DMS79 treated with DMSO at 0.1 percent for 48 hours (cell line): ENCODE measurements at regions not wholly inside any gene's neighbourhood (a gene's known extent, or its start where the extent isn't known, plus 50 kb on each side); places are given as distances from the start of the nearest gene placed in this dataset.

Experiments
- DNase-seq: peaks from one replicate; lab custom pipeline; 2025; lab: John Stamatoyannopoulos, UW

- DNase-seq = no peak
Measured at GRCh38 chr5:23367874-23368273, 139.5 kb upstream of the PRDM9 start.

GRCh38 chr5:23353286-23353685 lies 154.1 kb upstream of the PRDM9 start:
- DNase-seq = no peak

- DNase-seq = no peak
Measured at GRCh38 chr5:23352446-23352845, 155.0 kb upstream of the PRDM9 start.

- no peak for DNase-seq
Measured at GRCh38 chr5:23343121-23343520, 164.3 kb upstream of the PRDM9 start.

- DNase-seq = no peak
Measured at GRCh38 chr5:23332650-23333251, 174.7 kb upstream of the PRDM9 start.

- no peak for DNase-seq
Measured at GRCh38 chr5:23330726-23331125, 176.7 kb upstream of the PRDM9 start.

GRCh38 chr5:23319901-23320300 lies 187.5 kb upstream of the PRDM9 start:
- DNase-seq = no peak

GRCh38 chr5:23318960-23319359 lies 188.4 kb upstream of the PRDM9 start:
- no peak for DNase-seq

GRCh38 chr5:23318166-23318565 lies 189.2 kb upstream of the PRDM9 start:
- no peak for DNase-seq

GRCh38 chr5:23316060-23316591 lies 191.3 kb upstream of the PRDM9 start:
- no peak for DNase-seq

- no peak for DNase-seq
Measured at GRCh38 chr5:23314827-23315226, 192.6 kb upstream of the PRDM9 start.

GRCh38 chr5:23305055-23305454 lies 202.4 kb upstream of the PRDM9 start:
- no peak for DNase-seq

- no peak for DNase-seq
Measured at GRCh38 chr5:23303836-23304235, 203.6 kb upstream of the PRDM9 start.

- DNase-seq = no peak
Measured at GRCh38 chr5:23303435-23303834, 204.0 kb upstream of the PRDM9 start.

GRCh38 chr5:23302438-23302837 lies 205.0 kb upstream of the PRDM9 start:
- no peak for DNase-seq

- DNase-seq = no peak
Measured at GRCh38 chr5:23289162-23289561, 218.2 kb upstream of the PRDM9 start.

- no peak for DNase-seq
Measured at GRCh38 chr5:23284656-23285055, 222.8 kb upstream of the PRDM9 start.

GRCh38 chr5:23274171-23274570 lies 233.2 kb upstream of the PRDM9 start:
- DNase-seq = no peak

GRCh38 chr5:23269981-23270380 lies 237.4 kb upstream of the PRDM9 start:
- DNase-seq = no peak

GRCh38 chr5:23268136-23268535 lies 239.3 kb upstream of the PRDM9 start:
- DNase-seq = no peak

GRCh38 chr5:23260621-23261020 lies 246.8 kb upstream of the PRDM9 start:
- DNase-seq = no peak

- DNase-seq = no peak
Measured at GRCh38 chr5:23257656-23258055, 249.8 kb upstream of the PRDM9 start.

- DNase-seq = no peak
Measured at GRCh38 chr5:23253621-23254198, 253.7 kb upstream of the PRDM9 start.

GRCh38 chr5:23242891-23243290 lies 264.5 kb upstream of the PRDM9 start:
- no peak for DNase-seq
